Upper lobe of left lung (tissue), 6 donors: ENCODE measurements at regions not wholly inside any gene's neighbourhood (a gene's known extent, or its start where the extent isn't known, plus 50 kb on each side); places are given as distances from the start of the nearest gene placed in this dataset.
"Not testable (repeated sequence)": the region's sequence is repeated elsewhere in the genome, so short reads cannot be mapped to it uniquely, and the experiment has no call there.

Experiments
- ATAC-seq, 2 donors: fragments of 200-7000 bp; cut with Tn5 transposase; one replicate each; pipeline ENCODE4 v1.9.1; 2022; ENCODE audit warnings: mild to moderate bottlenecking in 2 of 2, moderate library complexity in 2 of 2; ENCODE audit not compliant: low FRiP score in 2 of 2
- DNase-seq, 2 donors: peaks; one replicate each; pipeline ENCODE4 v3.0.0-alpha.2; 2019 to 2020
- H3K27ac ChIP-seq, 4 donors: fragments of 200-600 bp; sonication (generic); one replicate each; pipeline ENCODE4 v1.5.1; 2016 to 2019
- H3K27me3 ChIP-seq, 4 donors: fragments of 200-600 bp; sonication (generic); one replicate each; pipeline ENCODE4 v1.5.1; 2017 to 2019
- H3K36me3 ChIP-seq, 4 donors: fragments of 200-600 bp; sonication (generic); one replicate each; pipeline ENCODE4 v1.5.1; 2016 to 2019
- H3K4me1 ChIP-seq, 4 donors: fragments of 200-600 bp; sonication (generic); one replicate each; pipeline ENCODE4 v1.5.1; 2018 to 2019
- H3K4me3 ChIP-seq, 4 donors: fragments of 200-600 bp; sonication (generic); one replicate each; pipeline ENCODE4 v1.5.1; 2017 to 2019; ENCODE audit warnings: mild to moderate bottlenecking in 2 of 4, moderate library complexity in 1 of 4
- H3K9me3 ChIP-seq, 4 donors: fragments of 200-600 bp; sonication (generic); one replicate each; pipeline ENCODE4 v1.5.1; 2018 to 2019
- EP300 ChIP-seq, 4 donors: sonication (generic); formaldehyde crosslinking; IDR thresholded peaks; one replicate each; pipeline ENCODE4 v1.5.1; 2017; ENCODE audit warnings: antibody characterized with exemption in 4 of 4, control low read depth in 2 of 4
- POLR2A ChIP-seq, 4 donors: fragments of 450-650 bp; IDR thresholded peaks; one replicate each; pipeline ENCODE4 v1.5.1; 2016 to 2017; ENCODE audit warnings: antibody characterized with exemption in 4 of 4, mild to moderate bottlenecking in 2 of 4
- POLR2AphosphoS5 ChIP-seq, 2 donors: sonication (generic); formaldehyde crosslinking; IDR thresholded peaks; one replicate each; pipeline ENCODE4 v1.5.1; 2017; ENCODE audit warnings: antibody characterized with exemption in 2 of 2
- WGBS, 2 donors: methylation state at CpG; one replicate each; pipeline ENCODE4 v1.1.5; 2017 to 2018; 5-methylcytosine and 5-hydroxymethylcytosine counted together
- TF ChIP-seq, protein P1 (sequence below), 6 experiments: fragments of 450-650 bp in 4 of 6; fragments of 200-600 bp in 2 of 6; sonication (generic) in 2 of 6; IDR thresholded peaks; one replicate each; pipeline ENCODE4 v1.5.1; 2016 to 2019; ENCODE audit warnings: antibody characterized with exemption in 6 of 6
- donor health status: DM: no; HTN: no; CAD: no; lungs with moderate emphysema.
- donor health status: DM: no; HTN: yes; CAD: no; lungs with severe emphysema.

- TF ChIP-seq, protein P1, sequence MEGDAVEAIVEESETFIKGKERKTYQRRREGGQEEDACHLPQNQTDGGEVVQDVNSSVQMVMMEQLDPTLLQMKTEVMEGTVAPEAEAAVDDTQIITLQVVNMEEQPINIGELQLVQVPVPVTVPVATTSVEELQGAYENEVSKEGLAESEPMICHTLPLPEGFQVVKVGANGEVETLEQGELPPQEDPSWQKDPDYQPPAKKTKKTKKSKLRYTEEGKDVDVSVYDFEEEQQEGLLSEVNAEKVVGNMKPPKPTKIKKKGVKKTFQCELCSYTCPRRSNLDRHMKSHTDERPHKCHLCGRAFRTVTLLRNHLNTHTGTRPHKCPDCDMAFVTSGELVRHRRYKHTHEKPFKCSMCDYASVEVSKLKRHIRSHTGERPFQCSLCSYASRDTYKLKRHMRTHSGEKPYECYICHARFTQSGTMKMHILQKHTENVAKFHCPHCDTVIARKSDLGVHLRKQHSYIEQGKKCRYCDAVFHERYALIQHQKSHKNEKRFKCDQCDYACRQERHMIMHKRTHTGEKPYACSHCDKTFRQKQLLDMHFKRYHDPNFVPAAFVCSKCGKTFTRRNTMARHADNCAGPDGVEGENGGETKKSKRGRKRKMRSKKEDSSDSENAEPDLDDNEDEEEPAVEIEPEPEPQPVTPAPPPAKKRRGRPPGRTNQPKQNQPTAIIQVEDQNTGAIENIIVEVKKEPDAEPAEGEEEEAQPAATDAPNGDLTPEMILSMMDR (IDR thresholded peaks at IDR 0.05) = no peak
- TF ChIP-seq POLR2A (IDR thresholded peaks at IDR 0.05) (no peak), POLR2AphosphoS5 (IDR thresholded peaks at IDR 0.05) (no peak), EP300 (IDR thresholded peaks at IDR 0.05) (no peak)
- no peak for DNase-seq
- no peak for ATAC-seq
- Histone ChIP-seq H3K36me3 (no peaks in the 10 kb centered on the region), H3K4me1 (no peaks in the 10 kb centered on the region), H3K27ac (no peak overlapping the region), H3K4me3 (no peak overlapping the region), H3K27me3 (no peaks in the 10 kb centered on the region), H3K9me3 (peaks cover 0 to 3% (median 0%) of the 10 kb centered on the region in 4 donors)
Measured at GRCh38 chr2:116809109-116809508, 1005.4 kb upstream of the DDX18 start.

DNA sequence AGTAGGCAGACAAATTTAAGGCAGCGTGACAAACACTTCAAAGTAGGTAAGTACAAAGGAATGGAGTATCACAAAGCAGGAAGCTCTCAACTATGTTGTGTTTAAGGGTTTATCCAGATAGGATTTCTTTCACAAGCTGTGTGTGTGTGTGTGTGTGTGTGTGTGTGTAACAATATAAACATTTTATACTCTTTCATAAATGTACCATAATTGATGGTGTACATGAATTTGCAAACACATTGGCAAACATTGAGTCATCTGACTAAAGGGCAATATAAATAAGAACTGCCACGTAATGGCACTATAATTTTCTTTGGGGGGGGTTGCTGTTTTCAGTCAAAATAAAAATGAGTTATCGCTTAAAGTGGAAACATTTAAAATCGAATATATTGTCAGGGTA lies 1004.4 kb upstream of the DDX18 start:
- Histone ChIP-seq H3K9me3 (peaks cover 0 to 3% (median 0%) of the 10 kb centered on the region in 4 donors), H3K36me3 (no peaks in the 10 kb centered on the region), H3K4me1 (no peaks in the 10 kb centered on the region), H3K4me3 (no peak overlapping the region), H3K27ac (no peak overlapping the region), H3K27me3 (no peaks in the 10 kb centered on the region)
- WGBS, 2 donors = 70 to 71% methylated on average over 4 of the region's 4 CpGs
- TF ChIP-seq, protein P1 (IDR thresholded peaks at IDR 0.05) = no peak
- TF ChIP-seq POLR2AphosphoS5 (IDR thresholded peaks at IDR 0.05) (no peak), EP300 (IDR thresholded peaks at IDR 0.05) (no peak), POLR2A (IDR thresholded peaks at IDR 0.05) (no peak)
- ATAC-seq (no peak), DNase-seq (no peak)

DNA sequence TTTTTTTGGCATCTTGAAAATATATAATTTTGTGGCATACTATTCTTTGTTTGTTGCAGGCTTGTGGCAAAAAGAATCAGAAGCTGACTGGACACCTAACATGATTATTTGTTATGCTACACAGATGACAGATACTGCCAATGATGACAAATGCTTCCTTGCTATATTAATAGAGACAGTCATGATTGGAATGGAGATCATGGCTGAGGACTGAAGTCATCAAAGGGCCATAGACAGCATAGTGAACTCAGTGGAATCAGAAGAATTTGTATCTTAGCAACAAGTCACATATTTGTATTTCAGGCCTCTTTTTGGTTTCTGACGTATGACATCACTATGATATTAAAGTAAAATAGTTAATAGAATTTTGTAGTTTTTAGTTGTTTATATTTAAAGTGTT lies 1003.8 kb upstream of the DDX18 start:
- DNase-seq (no peak), ATAC-seq (no peak)
- Histone ChIP-seq H3K4me1 (no peaks in the 10 kb centered on the region), H3K36me3 (no peaks in the 10 kb centered on the region), H3K9me3 (peaks cover 0 to 3% (median 0%) of the 10 kb centered on the region in 4 donors), H3K27ac (no peak overlapping the region), H3K4me3 (no peak overlapping the region), H3K27me3 (no peaks in the 10 kb centered on the region)
- WGBS, 2 donors = 29 to 84% methylated on average over 1 of the region's 1 CpG
- TF ChIP-seq, protein P1 (IDR thresholded peaks at IDR 0.05) = no peak
- TF ChIP-seq EP300 (IDR thresholded peaks at IDR 0.05) = no peak
- no peak for TF ChIP-seq POLR2AphosphoS5 (IDR thresholded peaks at IDR 0.05)
- TF ChIP-seq POLR2A (IDR thresholded peaks at IDR 0.05) = no peak

- H3K27me3 ChIP-seq = no peaks in the 10 kb centered on the region
- no peak overlapping the region for H3K27ac ChIP-seq
- TF ChIP-seq POLR2AphosphoS5 (IDR thresholded peaks at IDR 0.05) (no peak), POLR2A (IDR thresholded peaks at IDR 0.05) (no peak), EP300 (IDR thresholded peaks at IDR 0.05) (no peak)
- TF ChIP-seq, protein P1 (IDR thresholded peaks at IDR 0.05) = no peak
- ATAC-seq (no peak), DNase-seq (no peak)
- no peaks in the 10 kb centered on the region for H3K4me1 ChIP-seq
- no peak overlapping the region for H3K4me3 ChIP-seq
- H3K9me3 ChIP-seq = no peaks in the 10 kb centered on the region
- no peaks in the 10 kb centered on the region for H3K36me3 ChIP-seq
Measured at GRCh38 chr2:116819355-116819754, 995.1 kb upstream of the DDX18 start.

DNA sequence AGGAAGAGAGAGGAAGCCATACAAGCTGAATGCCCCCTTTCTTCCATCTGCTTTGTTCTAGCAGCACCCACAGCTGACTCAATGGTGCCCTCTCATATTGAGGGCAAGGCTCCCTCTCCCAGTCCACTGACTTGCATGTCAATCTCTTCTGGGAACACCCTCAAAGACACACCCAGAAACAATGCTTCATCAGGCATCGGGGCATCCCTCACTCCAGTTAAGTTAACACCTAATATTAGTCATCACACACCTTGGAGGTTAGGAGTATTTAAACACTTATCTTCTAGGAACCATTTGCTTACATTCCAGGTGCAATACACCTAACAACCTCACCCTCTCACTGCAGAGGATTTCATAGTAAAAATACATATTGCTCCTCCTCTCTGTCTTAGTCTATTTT lies 993.5 kb upstream of the DDX18 start:
- no peaks in the 10 kb centered on the region for H3K36me3 ChIP-seq
- H3K27me3 ChIP-seq = no peaks in the 10 kb centered on the region
- no peak for DNase-seq
- TF ChIP-seq POLR2A (IDR thresholded peaks at IDR 0.05) (no peak), POLR2AphosphoS5 (IDR thresholded peaks at IDR 0.05) (no peak), EP300 (IDR thresholded peaks at IDR 0.05) (no peak)
- TF ChIP-seq, protein P1 (IDR thresholded peaks at IDR 0.05) = no peak
- no peaks in the 10 kb centered on the region for H3K9me3 ChIP-seq
- ATAC-seq = no peak
- H3K4me3 ChIP-seq = no peak overlapping the region
- WGBS, 2 donors = 58 to 72% methylated on average over 1 of the region's 1 CpG
- H3K4me1 ChIP-seq = no peaks in the 10 kb centered on the region
- no peak overlapping the region for H3K27ac ChIP-seq

GRCh38 chr2:116829543-116829942 lies 984.9 kb upstream of the DDX18 start:
- 88 to 90% methylated on average over 16 of the region's 16 CpGs for WGBS, 2 donors
- not testable (repeated sequence) for H3K4me1 ChIP-seq, H3K27ac ChIP-seq, H3K36me3 ChIP-seq, H3K9me3 ChIP-seq, H3K27me3 ChIP-seq, ATAC-seq, DNase-seq, H3K4me3 ChIP-seq
